HepG2 (cell line): ENCODE measurements at regions not wholly inside any gene's neighbourhood (a gene's known extent, or its start where the extent isn't known, plus 50 kb on each side); places are given as distances from the start of the nearest gene placed in this dataset.

Experiments
- EHMT2 ChIP-seq: fragments of 200-600 bp; sonication (generic); IDR thresholded peaks from 2 replicates; pipeline ENCODE4 v1.7.0; 2017; ENCODE audit warnings: antibody characterized with exemption, low read depth, low read length, borderline replicate concordance
- ELF3 ChIP-seq: IDR thresholded peaks from 2 replicates; pipeline ENCODE4 v1.6.1; 2016; ENCODE audit warnings: missing genetic modification reagents, missing compliant biosample characterization
- GLMP ChIP-seq: sonication (generic); formaldehyde crosslinking; IDR thresholded peaks from 2 replicates; pipeline ENCODE4 v1.9.0; 2021; ENCODE audit warnings: missing genetic modification reagents, mild to moderate bottlenecking, borderline replicate concordance
- HMG20A ChIP-seq: IDR thresholded peaks from 2 replicates; pipeline ENCODE4 v1.6.1; 2016; ENCODE audit warnings: borderline replicate concordance
- HNRNPH1 ChIP-seq: fragments of 200-400 bp; formaldehyde crosslinking; optimal IDR thresholded peaks from 2 replicates; pipeline ENCODE3; 2017; ENCODE audit warnings: mild to moderate bottlenecking, low read depth, low read length
- JUND ChIP-seq: sonication (generic); formaldehyde crosslinking; IDR thresholded peaks from 2 replicates; pipeline ENCODE4 v1.8.0; 2022; ENCODE audit warnings: mild to moderate bottlenecking, missing genetic modification reagents
- KDM5B ChIP-seq: sonication (generic); formaldehyde crosslinking; IDR thresholded peaks from 2 replicates; pipeline ENCODE4 v1.4.0; 2020; ENCODE audit warnings: missing genetic modification reagents, mild to moderate bottlenecking, borderline replicate concordance
- RNF219 ChIP-seq: sonication (generic); formaldehyde crosslinking; IDR thresholded peaks from 2 replicates; pipeline ENCODE4 v1.5.0; 2020; ENCODE audit warnings: mild to moderate bottlenecking, missing genetic modification reagents
- SMC3 ChIP-seq: IDR thresholded peaks from 2 replicates; pipeline ENCODE4 v1.6.1; 2011; ENCODE audit warnings: low read length, improper control_type of control experiment
- SNAPC5 ChIP-seq: sonication (generic); formaldehyde crosslinking; IDR thresholded peaks from 2 replicates; pipeline ENCODE4 v1.8.1; 2023; ENCODE audit warnings: mild to moderate bottlenecking, missing genetic modification reagents, borderline replicate concordance
- TCF12 ChIP-seq, 2 experiments: fragments of 450-650 bp in 1 of 2; sonication (generic) in 1 of 2; formaldehyde crosslinking in 1 of 2; IDR thresholded peaks; 2 replicates each; pipeline versions ENCODE4 v1.6.1 to v1.8.0; 2017 to 2022; ENCODE audit warnings: antibody characterized with exemption in 1 of 2, mild to moderate bottlenecking in 1 of 2, missing genetic modification reagents in 1 of 2, moderate library complexity in 1 of 2
- ZBTB25 ChIP-seq: IDR thresholded peaks from 2 replicates; pipeline ENCODE4 v1.6.1; 2018; ENCODE audit warnings: missing genetic modification reagents
- ZFP90 ChIP-seq: sonication (generic); formaldehyde crosslinking; IDR thresholded peaks from 2 replicates; pipeline ENCODE4 v1.8.0; 2022; ENCODE audit warnings: missing genetic modification reagents, mild to moderate bottlenecking, inconsistent platforms, borderline replicate concordance
- ZKSCAN1 ChIP-seq: fragments of 150-350 bp; IDR thresholded peaks from 2 replicates; pipeline ENCODE4 v1.6.1; 2014; ENCODE audit warnings: low read length
- ZNF136 ChIP-seq: sonication (generic); formaldehyde crosslinking; IDR thresholded peaks from 2 replicates; pipeline ENCODE4 v1.8.1; 2022; ENCODE audit warnings: low read depth, mild to moderate bottlenecking, moderate library complexity, missing genetic modification reagents
- ZNF274 ChIP-seq: sonication (generic); formaldehyde crosslinking; IDR thresholded peaks from 2 replicates; pipeline ENCODE4 v1.5.1; 2020; ENCODE audit warnings: mild to moderate bottlenecking, missing genetic modification reagents
- ZNF430 ChIP-seq: sonication (generic); formaldehyde crosslinking; IDR thresholded peaks from 2 replicates; pipeline ENCODE4 v1.9.0; 2021; ENCODE audit warnings: mild to moderate bottlenecking, missing genetic modification reagents
- ZNF550 ChIP-seq: sonication (generic); formaldehyde crosslinking; IDR thresholded peaks from 2 replicates; pipeline ENCODE4 v1.4.0; 2020; ENCODE audit warnings: mild to moderate bottlenecking, missing genetic modification reagents, borderline replicate concordance
- ZNF605 ChIP-seq: sonication (generic); formaldehyde crosslinking; IDR thresholded peaks from 2 replicates; pipeline ENCODE4 v1.8.0; 2022; ENCODE audit warnings: mild to moderate bottlenecking, missing genetic modification reagents
- ZNF670 ChIP-seq: sonication (generic); formaldehyde crosslinking; IDR thresholded peaks from 2 replicates; pipeline ENCODE4 v1.8.0; 2022; ENCODE audit warnings: mild to moderate bottlenecking, missing genetic modification reagents, borderline replicate concordance
- ZNF761 ChIP-seq: sonication (generic); formaldehyde crosslinking; conservative IDR thresholded peaks from 2 replicates; pipeline ENCODE4 v1.4.0; 2020; ENCODE audit warnings: mild to moderate bottlenecking, missing genetic modification reagents
- ZNF773 ChIP-seq: sonication (generic); formaldehyde crosslinking; IDR thresholded peaks from 2 replicates; pipeline ENCODE4 v1.4.0; 2020; ENCODE audit warnings: missing genetic modification reagents, borderline replicate concordance
- ZNF781 ChIP-seq: sonication (generic); formaldehyde crosslinking; IDR thresholded peaks from 2 replicates; pipeline ENCODE4 v1.5.1; 2020; ENCODE audit warnings: borderline replicate concordance, mild to moderate bottlenecking, missing genetic modification reagents; ENCODE audit errors: not compliant biosample characterization
- ZSCAN22 ChIP-seq: sonication (generic); formaldehyde crosslinking; IDR thresholded peaks from 2 replicates; pipeline ENCODE4 v1.4.0; 2020; ENCODE audit warnings: mild to moderate bottlenecking, missing genetic modification reagents

GRCh38 chr16:48479955-48480354 is 94.7 kb upstream of the SIAH1 start (continued):
- no peak for TF ChIP-seq TCF12 (IDR thresholded peaks at IDR 0.05)
- TF ChIP-seq TCF12 (CRISPR knock-in tag; IDR thresholded peaks at IDR 0.05), result no peak
- TF ChIP-seq ZNF781 (CRISPR knock-in tag), result no peak
- peak; percentile 29; the same call in 1 of the 2 replicates for TF ChIP-seq SMC3
- TF ChIP-seq ZNF761, result no peak
- 0 out of 2 replicates have a peak, but pooled peaks have one; percentile 34 for TF ChIP-seq JUND (CRISPR knock-in tag)
- TF ChIP-seq RNF219 (CRISPR knock-in tag), result 0 out of 2 replicates have a peak, but pooled peaks have one; percentile 62
- no peak for TF ChIP-seq ZNF773 (CRISPR knock-in tag)
- no peak for TF ChIP-seq ZNF605 (CRISPR knock-in tag)
- peak; percentile 92 for TF ChIP-seq HMG20A (CRISPR knock-in tag)
- 0 out of 2 replicates have a peak, but pooled peaks have one; percentile 42 for TF ChIP-seq ZNF670 (CRISPR knock-in tag)
- TF ChIP-seq ELF3, result peak; percentile 59
- TF ChIP-seq KDM5B (CRISPR knock-in tag), result no peak
- TF ChIP-seq GLMP (CRISPR knock-in tag), result no peak
- no peak for TF ChIP-seq ZNF430 (CRISPR knock-in tag)
- no peak for TF ChIP-seq ZNF550 (CRISPR knock-in tag)
- TF ChIP-seq ZKSCAN1, result no peak
- TF ChIP-seq HNRNPH1, result no peak
- TF ChIP-seq SNAPC5, result 0 out of 2 replicates have a peak, but pooled peaks have one; percentile 36
- 0 out of 2 replicates have a peak, but pooled peaks have one; percentile 24 for TF ChIP-seq EHMT2
- no peak for TF ChIP-seq ZNF274
- TF ChIP-seq ZNF136 (CRISPR knock-in tag), result no peak
- no peak for TF ChIP-seq ZSCAN22 (CRISPR knock-in tag)
- TF ChIP-seq ZFP90 (CRISPR knock-in tag), result no peak
- peak; percentile 75 for TF ChIP-seq ZBTB25
